Activated CD4-positive, alpha-beta memory T cell treated with anti-CD3 and anti-CD28 coated beads, Interleukin-2, amount 10 ng/mL, durations not matched to agents 7 days and 5 days (primary cell): ENCODE measurements at regions not wholly inside any gene's neighbourhood (a gene's known extent, or its start where the extent isn't known, plus 50 kb on each side); places are given as distances from the start of the nearest gene placed in this dataset.
A peak's percentile ranks its signal among the peaks of the same experiment; 100 is the strongest.

Experiments
- CTCF ChIA-PET: fragments of 350-600 bp; sonication (Branson Sonifier 250); formaldehyde crosslinking; loops from one replicate; lab custom pipeline; 2021; ENCODE audit warnings: antibody characterized with exemption, inconsistent platforms; lab: Charles Lee
- POLR2A ChIA-PET: fragments of 350-600 bp; sonication (Branson Sonifier 250); formaldehyde crosslinking; loops from one replicate; lab custom pipeline; 2021; ENCODE audit warnings: antibody characterized with exemption; lab: Charles Lee
- DNase-seq: peaks from one replicate; pipeline ENCODE4 v3.0.0-alpha.2; 2020
- H3K27ac Mint-ChIP-seq: one replicate; pipeline ENCODE4 v1.8.0; 2021; ENCODE audit warnings: mild to moderate bottlenecking, mixed read lengths
- H3K27me3 Mint-ChIP-seq: one replicate; pipeline ENCODE4 v1.8.0; 2021; ENCODE audit warnings: mixed read lengths
- H3K36me3 Mint-ChIP-seq: one replicate; pipeline ENCODE4 v1.8.0; 2021; ENCODE audit warnings: low read depth, mixed read lengths
- H3K4me1 Mint-ChIP-seq: one replicate; pipeline ENCODE4 v1.8.0; 2021; ENCODE audit warnings: mixed read lengths
- H3K4me3 Mint-ChIP-seq: one replicate; pipeline ENCODE4 v1.8.0; 2021; ENCODE audit warnings: mild to moderate bottlenecking, mixed read lengths
- H3K9me3 Mint-ChIP-seq: one replicate; pipeline ENCODE4 v1.8.0; 2021; ENCODE audit warnings: mixed read lengths

DNA sequence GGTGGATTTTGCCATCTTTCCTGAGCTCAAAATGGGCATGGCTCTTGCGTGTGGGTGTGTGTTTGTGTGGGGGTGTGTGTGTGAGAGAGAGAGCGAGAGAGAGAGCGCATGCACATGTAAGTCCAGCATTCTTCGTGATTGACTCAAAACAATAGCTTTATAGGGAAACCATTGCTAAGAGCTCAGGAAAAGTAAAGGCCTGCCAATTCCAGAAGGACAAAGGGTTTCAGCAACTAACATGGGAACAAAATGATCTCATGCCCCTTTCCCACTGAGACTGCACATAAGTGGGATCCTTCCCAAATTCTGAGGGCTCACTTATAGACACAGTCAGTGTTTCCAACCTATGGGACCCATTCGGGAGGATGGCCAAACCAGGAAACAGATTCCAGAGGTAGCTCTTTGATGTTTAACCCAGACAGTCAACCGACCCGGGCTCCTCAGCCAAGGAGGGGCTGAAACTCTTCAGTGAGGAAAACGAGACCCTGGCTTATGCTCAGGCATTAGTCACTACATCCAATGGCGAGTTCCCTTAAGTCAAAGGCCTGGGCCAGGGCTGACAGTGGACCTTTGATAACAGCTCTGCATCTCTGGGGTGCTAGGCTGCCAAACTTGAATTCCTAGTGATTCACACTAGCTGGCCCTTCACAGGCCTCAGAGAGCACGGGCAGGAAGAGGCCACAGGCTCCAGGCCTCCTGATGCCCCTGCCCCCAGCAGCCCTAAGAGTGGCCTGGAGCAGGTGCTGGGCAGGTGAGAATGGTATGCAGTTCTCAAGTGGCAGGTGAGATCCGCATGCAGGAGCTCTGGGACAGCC lies 305.0 kb upstream of the C2CD4B start:
- Mint-ChIP-seq H3K4me3 (no peak overlapping the region), H3K36me3 (no peaks in the 10 kb centered on the region), H3K27me3 (no peaks in the 10 kb centered on the region), H3K4me1 (no peaks in the 10 kb centered on the region), H3K27ac (no peak overlapping the region), H3K9me3 (no peaks in the 10 kb centered on the region)
- CTCF ChIA-PET, result no interaction called here
- POLR2A ChIA-PET, result no interaction called here
- no peak for DNase-seq

DNA sequence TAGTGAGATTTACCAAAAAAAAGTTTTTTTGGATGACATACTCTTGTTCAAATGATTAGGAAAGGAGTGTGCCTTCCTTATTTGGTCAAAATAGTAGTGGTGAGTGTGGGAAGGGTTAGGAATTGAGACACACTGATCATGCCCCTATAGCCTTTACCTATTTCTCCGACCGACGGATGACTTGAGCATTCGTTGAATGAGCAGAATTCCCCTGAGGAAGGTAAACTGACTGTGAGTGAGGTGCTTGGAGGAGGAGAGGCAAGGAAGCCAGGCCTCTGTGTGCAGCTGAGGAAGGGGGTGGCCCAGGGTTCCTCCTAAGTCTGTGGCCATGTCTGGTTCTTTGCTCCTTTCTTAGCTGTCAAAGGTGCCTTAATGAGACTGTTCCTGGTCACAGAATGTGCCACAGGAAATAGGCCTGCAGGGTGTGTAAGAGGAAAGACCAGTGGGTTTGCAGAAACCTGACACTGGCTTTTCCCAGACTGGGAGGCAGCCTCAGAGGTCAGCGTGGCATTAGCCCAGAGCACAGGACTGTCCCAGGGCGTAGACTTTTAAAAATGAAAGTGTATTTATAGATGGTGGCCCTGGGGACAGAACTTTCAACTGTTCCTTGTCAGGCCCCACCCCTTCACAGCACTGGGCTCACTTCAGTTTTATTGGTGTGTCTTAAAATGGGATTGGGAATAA lies 307.7 kb upstream of the C2CD4B start:
- ChIA-PET CTCF (no interaction called here), POLR2A (no interaction called here)
- H3K36me3 Mint-ChIP-seq, result no peaks in the 10 kb centered on the region
- no peak overlapping the region for H3K4me3 Mint-ChIP-seq
- no peaks in the 10 kb centered on the region for H3K4me1 Mint-ChIP-seq
- H3K9me3 Mint-ChIP-seq, result no peaks in the 10 kb centered on the region
- no peaks in the 10 kb centered on the region for H3K27me3 Mint-ChIP-seq
- DNase-seq, result no peak
- no peak overlapping the region for H3K27ac Mint-ChIP-seq

DNA sequence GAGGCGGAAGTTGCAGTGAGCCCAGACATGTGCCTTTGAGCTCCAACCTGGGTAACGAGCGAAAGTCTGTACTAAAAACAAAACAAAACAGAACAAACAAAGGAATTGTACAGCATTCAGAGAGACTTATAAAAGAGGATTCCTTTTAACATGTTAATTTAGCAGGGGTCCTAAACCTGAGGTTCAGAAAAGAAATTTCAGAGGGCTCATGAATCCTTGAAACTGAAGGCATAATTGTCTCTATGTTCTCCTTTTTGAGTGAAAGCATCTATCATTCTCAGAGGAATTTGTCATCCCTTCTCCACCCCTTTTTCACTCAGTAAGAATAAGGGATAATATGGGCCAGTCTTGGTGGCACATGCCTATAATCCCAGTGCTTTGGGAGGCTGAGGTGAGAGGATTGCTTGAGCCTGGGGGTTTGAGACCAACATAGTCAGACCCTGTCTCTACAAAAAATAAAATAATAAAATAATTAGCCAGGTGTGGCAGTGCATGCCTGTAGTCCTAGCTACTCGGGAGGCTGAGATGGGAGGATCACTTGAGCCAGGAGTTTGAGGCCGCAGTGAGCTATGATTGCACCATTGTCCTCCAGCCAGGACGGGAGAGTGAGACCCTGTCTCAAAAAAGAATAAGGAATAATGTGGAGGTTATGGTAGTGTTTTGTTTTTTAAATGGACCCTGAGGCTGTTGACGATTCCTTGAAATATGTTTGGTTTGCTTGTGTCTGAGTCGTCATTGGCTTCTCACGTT lies 309.1 kb upstream of the C2CD4B start:
- ChIA-PET POLR2A (no interaction called here), CTCF (no interaction called here)
- no peaks in the 10 kb centered on the region for H3K9me3 Mint-ChIP-seq
- H3K4me3 Mint-ChIP-seq, result no peak overlapping the region
- DNase-seq, result no peak
- no peaks in the 10 kb centered on the region for H3K4me1 Mint-ChIP-seq
- no peak overlapping the region for H3K27ac Mint-ChIP-seq
- H3K27me3 Mint-ChIP-seq, result no peaks in the 10 kb centered on the region
- no peaks in the 10 kb centered on the region for H3K36me3 Mint-ChIP-seq

DNA sequence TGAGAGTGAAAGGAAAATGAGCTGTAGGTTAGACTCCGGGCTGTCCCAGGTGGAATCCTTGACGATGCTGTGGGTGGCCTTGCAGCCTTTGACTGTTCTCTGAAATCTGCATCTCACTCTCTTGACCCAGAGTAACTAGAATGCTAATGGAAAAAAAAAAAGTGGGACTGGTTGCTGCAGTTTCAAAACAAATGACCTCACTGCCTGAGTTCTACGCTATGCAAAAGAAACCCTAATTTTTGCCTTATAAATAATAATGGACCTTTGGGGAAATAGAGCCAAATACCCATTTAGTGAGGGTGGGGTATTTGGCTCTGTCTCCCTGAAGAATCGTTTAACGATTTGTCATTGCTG lies 309.7 kb upstream of the C2CD4B start:
- CTCF ChIA-PET, result no interaction called here
- Mint-ChIP-seq H3K9me3 (no peaks in the 10 kb centered on the region), H3K27me3 (no peaks in the 10 kb centered on the region), H3K27ac (no peak overlapping the region), H3K36me3 (no peaks in the 10 kb centered on the region), H3K4me1 (no peaks in the 10 kb centered on the region), H3K4me3 (no peak overlapping the region)
- POLR2A ChIA-PET, result no interaction called here
- DNase-seq, result no peak

DNA sequence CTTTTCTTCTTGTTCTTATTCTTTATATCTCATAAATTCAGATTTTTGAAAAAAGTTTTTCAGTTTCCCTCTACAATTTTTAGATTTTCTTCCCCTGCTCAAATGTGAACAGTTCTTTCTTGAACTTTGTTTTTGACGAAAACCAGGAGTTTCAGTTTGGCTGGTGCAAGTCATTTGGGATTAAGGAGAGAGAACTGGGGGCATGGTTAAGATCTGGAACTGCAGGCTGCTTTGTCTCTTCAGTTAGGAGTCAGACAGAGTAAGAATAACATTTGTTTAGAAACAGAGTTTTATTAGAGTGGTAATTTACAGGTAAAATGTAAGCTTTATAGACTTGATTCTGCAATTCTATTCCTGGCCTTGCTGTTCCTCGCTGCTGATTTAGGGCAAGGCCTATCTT lies 310.5 kb upstream of the C2CD4B start:
- no peaks in the 10 kb centered on the region for H3K36me3 Mint-ChIP-seq
- no peak overlapping the region for H3K4me3 Mint-ChIP-seq
- CTCF ChIA-PET, result no interaction called here
- no peak for DNase-seq
- POLR2A ChIA-PET, result no interaction called here
- H3K9me3 Mint-ChIP-seq, result no peaks in the 10 kb centered on the region
- no peaks in the 10 kb centered on the region for H3K4me1 Mint-ChIP-seq
- no peak overlapping the region for H3K27ac Mint-ChIP-seq
- peaks cover under 1% of the 10 kb centered on the region for H3K27me3 Mint-ChIP-seq

DNA sequence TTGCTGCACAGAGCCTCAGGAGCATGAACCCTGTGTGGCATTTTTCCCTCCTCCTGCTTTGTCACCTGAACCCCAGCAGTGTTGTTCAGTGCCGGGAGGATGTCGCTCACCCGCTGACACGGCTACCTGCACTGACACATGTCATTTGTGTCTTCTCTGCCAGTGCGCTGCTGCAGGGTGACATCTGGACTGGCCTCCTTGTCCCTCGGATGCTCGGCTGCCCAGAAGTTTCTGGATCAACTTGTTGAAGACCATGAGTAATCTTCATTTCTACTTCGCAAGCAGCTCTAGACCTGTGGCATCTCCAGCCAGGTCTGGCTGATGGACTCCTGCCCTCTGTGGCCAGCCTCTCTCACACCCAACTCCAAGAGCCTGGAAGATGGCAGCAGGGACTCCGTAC lies 311.1 kb upstream of the C2CD4B start:
- CTCF ChIA-PET, result no interaction called here
- no peaks in the 10 kb centered on the region for H3K4me1 Mint-ChIP-seq
- H3K27ac Mint-ChIP-seq, result no peak overlapping the region
- no peaks in the 10 kb centered on the region for H3K9me3 Mint-ChIP-seq
- POLR2A ChIA-PET, result no interaction called here
- no peak overlapping the region for H3K4me3 Mint-ChIP-seq
- H3K36me3 Mint-ChIP-seq, result no peaks in the 10 kb centered on the region
- DNase-seq, result no peak
- H3K27me3 Mint-ChIP-seq, result peaks cover 3% of the 10 kb centered on the region

DNA sequence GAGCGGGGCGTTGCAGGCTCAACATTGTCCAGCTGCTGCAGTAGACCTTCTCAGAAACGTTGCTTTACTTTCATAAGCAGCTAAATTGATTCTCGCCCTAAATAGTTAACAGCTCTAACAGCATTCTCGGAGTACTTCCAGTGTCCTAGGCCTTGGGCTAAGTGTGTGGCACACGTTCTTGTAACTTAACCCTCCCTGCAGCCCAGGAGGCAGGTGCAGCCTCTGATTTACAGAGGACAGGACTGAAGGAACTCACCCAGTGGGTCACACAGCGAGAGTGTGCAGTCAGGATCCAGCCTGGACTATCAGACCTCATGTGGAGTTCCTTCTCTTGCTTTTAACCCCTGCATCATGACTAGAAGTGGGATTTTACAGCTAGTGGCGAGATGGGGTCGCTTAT lies 312.8 kb upstream of the C2CD4B start:
- Mint-ChIP-seq H3K9me3 (no peaks in the 10 kb centered on the region), H3K27me3 (peaks cover 3% of the 10 kb centered on the region), H3K36me3 (no peaks in the 10 kb centered on the region), H3K4me3 (no peak overlapping the region), H3K4me1 (peaks cover under 1% of the 10 kb centered on the region), H3K27ac (no peak overlapping the region)
- no peak for DNase-seq
- POLR2A ChIA-PET, result no interaction called here
- CTCF ChIA-PET, result no interaction called here

DNA sequence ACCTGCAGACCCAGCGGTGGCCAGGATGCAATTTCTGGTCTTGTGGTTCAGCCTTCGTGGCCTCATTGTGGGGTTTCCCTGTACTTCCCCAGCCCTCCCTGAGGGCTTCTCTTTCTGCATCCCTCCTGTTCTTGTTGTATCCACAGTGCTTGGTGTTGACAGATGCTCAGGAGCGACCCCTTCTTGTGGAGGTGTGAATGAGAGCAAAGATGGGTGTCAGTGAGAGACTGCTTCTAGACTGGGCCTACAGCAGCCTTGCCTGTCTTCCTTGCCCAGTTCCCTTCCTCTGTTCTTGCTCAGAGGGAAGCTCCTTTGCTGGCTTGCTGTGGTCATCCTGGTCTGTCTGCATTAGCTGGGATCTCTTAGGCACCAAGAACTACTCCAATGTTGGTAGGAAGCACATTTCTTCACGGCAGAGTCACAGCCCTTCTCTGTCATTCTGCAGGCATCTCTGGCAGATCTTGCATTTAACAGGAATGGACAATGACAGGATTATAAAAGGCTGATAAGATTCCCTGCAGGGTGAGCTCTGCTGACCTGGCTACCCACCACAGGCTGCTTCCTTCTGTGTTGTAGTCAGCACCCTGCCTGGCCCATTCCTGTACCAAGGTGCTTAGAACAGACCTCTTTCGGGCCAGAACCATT lies 317.8 kb upstream of the C2CD4B start:
- Mint-ChIP-seq H3K4me1 (peaks cover 2% of the 10 kb centered on the region), H3K27ac (no peak overlapping the region), H3K36me3 (no peaks in the 10 kb centered on the region), H3K9me3 (no peaks in the 10 kb centered on the region), H3K4me3 (no peak overlapping the region), H3K27me3 (peaks cover 3% of the 10 kb centered on the region)
- ChIA-PET CTCF (no interaction called here), POLR2A (no interaction called here)
- peak; percentile 18 for DNase-seq

DNA sequence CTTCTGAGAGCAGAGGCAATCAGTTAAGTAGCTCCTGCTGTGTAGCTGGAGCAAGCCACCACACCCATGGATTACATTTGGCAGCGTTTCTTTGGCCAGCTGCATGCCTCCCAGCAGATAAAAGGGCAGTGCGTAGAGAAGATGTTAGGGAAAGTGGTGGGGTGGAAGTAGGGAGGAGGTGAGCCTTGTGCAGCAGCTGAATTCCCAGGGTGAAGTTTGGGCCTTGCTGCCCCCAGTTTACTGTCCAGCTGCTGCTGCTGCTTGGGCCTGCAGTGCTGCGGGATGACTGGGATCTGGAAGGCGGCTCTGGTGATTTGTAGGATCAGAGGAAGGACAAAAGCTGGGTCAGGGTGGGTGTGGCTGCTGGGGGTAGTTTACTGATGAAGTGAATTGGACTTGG lies 318.7 kb upstream of the C2CD4B start:
- POLR2A ChIA-PET, result no interaction called here
- Mint-ChIP-seq H3K4me3 (no peak overlapping the region), H3K9me3 (no peaks in the 10 kb centered on the region), H3K27me3 (peaks cover 5% of the 10 kb centered on the region), H3K36me3 (no peaks in the 10 kb centered on the region), H3K4me1 (peaks cover 2% of the 10 kb centered on the region), H3K27ac (no peak overlapping the region)
- CTCF ChIA-PET, result no interaction called here
- DNase-seq, result no peak

DNA sequence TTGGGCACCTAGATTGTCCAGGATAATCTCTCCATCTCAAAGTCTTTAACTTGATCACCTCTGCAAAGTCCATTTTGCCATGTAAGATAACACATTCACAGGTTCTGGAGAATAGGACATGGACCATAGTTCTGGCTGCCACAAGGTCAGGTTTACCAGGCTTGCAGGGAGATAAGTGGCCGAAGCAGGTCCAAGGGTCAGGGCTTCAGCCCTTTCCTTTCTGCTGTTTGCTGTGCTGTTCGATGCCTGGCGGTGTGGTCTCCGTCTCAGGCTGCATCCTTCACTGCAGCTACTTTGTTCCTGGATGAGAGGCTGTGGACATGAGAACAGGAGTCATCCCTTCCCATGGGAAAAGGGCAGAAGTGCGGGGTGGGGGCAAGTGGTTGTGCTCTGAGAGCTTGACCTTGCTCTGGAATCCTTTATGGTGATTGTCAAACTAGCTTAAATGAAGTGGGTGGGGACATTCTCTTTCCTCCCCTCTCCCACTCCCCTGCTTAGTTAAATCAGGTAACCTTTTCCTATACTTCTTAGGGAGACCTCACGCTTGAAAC lies 320.2 kb upstream of the C2CD4B start:
- DNase-seq, result no peak
- H3K27me3 Mint-ChIP-seq, result peaks cover 5% of the 10 kb centered on the region
- no peak overlapping the region for H3K27ac Mint-ChIP-seq
- H3K9me3 Mint-ChIP-seq, result no peaks in the 10 kb centered on the region
- peaks cover 2% of the 10 kb centered on the region for H3K4me1 Mint-ChIP-seq
- no peak overlapping the region for H3K4me3 Mint-ChIP-seq
- ChIA-PET POLR2A (no interaction called here), CTCF (no interaction called here)
- no peaks in the 10 kb centered on the region for H3K36me3 Mint-ChIP-seq

DNA sequence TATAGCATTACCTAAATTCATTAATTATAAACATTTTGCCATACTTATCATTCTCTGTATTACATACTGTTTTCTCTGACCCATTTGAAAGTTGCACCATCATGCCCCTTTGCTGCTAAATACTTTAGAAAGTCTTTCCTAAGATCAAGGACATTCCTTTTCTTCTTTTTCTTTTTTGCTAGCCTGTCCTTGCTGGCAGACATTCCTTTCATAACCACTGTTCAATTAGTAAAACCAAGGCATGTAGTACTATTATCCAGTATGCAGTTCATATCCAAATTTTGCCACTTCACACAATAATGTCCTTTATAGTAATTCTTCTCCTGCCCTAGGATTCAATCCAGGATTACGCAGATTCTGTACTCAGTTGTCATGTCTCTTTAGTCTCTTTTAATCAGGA lies 321.0 kb upstream of the C2CD4B start:
- ChIA-PET CTCF (no interaction called here), POLR2A (no interaction called here)
- no peak for DNase-seq
- Mint-ChIP-seq H3K9me3 (no peaks in the 10 kb centered on the region), H3K27me3 (peaks cover 1% of the 10 kb centered on the region), H3K36me3 (no peaks in the 10 kb centered on the region), H3K4me3 (no peak overlapping the region), H3K27ac (no peak overlapping the region), H3K4me1 (peaks cover 2% of the 10 kb centered on the region)

DNA sequence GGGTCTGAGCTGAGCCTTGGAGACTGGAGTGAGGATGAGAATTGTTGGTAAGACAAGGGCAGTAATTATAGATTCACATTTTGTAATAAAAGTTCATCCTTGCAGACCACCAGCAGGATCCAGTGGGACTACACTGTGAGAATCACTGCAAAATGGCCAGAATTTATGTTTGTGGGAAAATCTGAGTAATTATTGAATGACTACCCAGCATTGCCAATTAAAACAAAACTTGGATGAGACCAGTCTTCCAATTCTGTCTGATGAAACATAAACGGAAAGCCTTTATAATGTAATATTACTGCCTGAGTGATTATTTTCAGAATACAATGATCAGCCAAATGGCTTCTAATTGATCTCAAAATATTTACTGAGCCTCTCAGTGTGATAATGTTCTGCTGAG lies 323.3 kb upstream of the C2CD4B start:
- no peak for DNase-seq
- no peak overlapping the region for H3K27ac Mint-ChIP-seq
- H3K27me3 Mint-ChIP-seq, result peaks cover 1% of the 10 kb centered on the region
- no peaks in the 10 kb centered on the region for H3K9me3 Mint-ChIP-seq
- H3K4me3 Mint-ChIP-seq, result no peak overlapping the region
- ChIA-PET CTCF (no interaction called here), POLR2A (no interaction called here)
- no peaks in the 10 kb centered on the region for H3K4me1 Mint-ChIP-seq
- no peaks in the 10 kb centered on the region for H3K36me3 Mint-ChIP-seq

DNA sequence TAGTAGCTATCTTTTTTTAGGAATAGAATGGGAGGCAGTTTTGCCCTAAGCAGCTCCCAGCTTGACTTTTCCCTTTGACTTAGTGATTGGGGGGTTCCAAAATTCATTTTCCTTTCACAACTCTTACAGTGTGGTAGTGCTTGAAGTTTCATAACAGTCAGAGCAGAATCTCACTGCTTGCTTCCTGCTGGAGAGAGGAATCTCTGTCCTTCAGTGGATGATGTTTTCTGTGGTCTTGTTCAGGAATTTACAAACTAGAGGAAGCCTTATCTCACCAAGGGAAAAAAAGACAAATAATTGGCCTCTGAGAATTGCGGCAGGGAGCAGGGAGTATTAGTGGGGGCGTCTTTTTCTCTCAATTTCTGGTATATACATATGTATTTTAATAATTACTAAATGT lies 326.6 kb upstream of the C2CD4B start:
- DNase-seq, result no peak
- CTCF ChIA-PET, result interaction anchor here (0.9 kb wide), 1 partner anchor 251 kb away, joined by 3 read pairs; no protein-coding TSS in a partner anchor
- Mint-ChIP-seq H3K9me3 (no peaks in the 10 kb centered on the region), H3K27me3 (peaks cover 1% of the 10 kb centered on the region), H3K27ac (no peak overlapping the region), H3K4me1 (no peaks in the 10 kb centered on the region), H3K36me3 (no peaks in the 10 kb centered on the region), H3K4me3 (no peak overlapping the region)
- POLR2A ChIA-PET, result no interaction called here
